ENCODE measurements at regions not wholly inside any gene's neighbourhood (a gene's known extent, or its start where the extent isn't known, plus 50 kb on each side); places are given as distances from the start of the nearest gene placed in this dataset.

GRCh38 chr13:33519561-33520467, 234.3 kb upstream of the STARD13 start:
- DNase-seq (ENCODE audit: low spot score) (no peak), ATAC-seq (ENCODE audit: low FRiP score) (no peak)
- no peak for TF ChIP-seq CTCF (IDR thresholded peaks at IDR 0.05)

- no peak for ATAC-seq (ENCODE audit: low FRiP score)
- DNase-seq (ENCODE audit: low spot score): no peak
These were observed 234.9 kb upstream of the STARD13 start for GRCh38 chr13:33520468-33520839.

GRCh38 chr13:33524086-33524485, 238.5 kb upstream of the STARD13 start:
- DNase-seq (ENCODE audit: low spot score) (no peak), ATAC-seq (ENCODE audit: low FRiP score) (peak; percentile 57)
- TF ChIP-seq CTCF (IDR thresholded peaks at IDR 0.05): no peak

More at GRCh38 chr13:33520468-33520839, 234.9 kb upstream of the STARD13 start:
- no peak for TF ChIP-seq CTCF (IDR thresholded peaks at IDR 0.05)

- no peak for DNase-seq (ENCODE audit: low spot score)
- no peak for ATAC-seq (ENCODE audit: low FRiP score)
- no peak for TF ChIP-seq CTCF (IDR thresholded peaks at IDR 0.05)
These were observed 240.2 kb upstream of the STARD13 start for GRCh38 chr13:33525763-33526162.

- DNase-seq (ENCODE audit: low spot score): no peak
- ATAC-seq (ENCODE audit: low FRiP score): no peak
- no peak for TF ChIP-seq CTCF (IDR thresholded peaks at IDR 0.05)
These were observed 241.2 kb upstream of the STARD13 start for GRCh38 chr13:33526718-33527117.

- DNase-seq (ENCODE audit: low spot score): no peak
- TF ChIP-seq CTCF (IDR thresholded peaks at IDR 0.05): no peak
- no peak for ATAC-seq (ENCODE audit: low FRiP score)
These were observed 243.3 kb upstream of the STARD13 start for GRCh38 chr13:33528896-33529295.

GRCh38 chr13:33531484-33531883, 245.9 kb upstream of the STARD13 start:
- TF ChIP-seq CTCF (IDR thresholded peaks at IDR 0.05): no peak
- no peak for DNase-seq (ENCODE audit: low spot score)
- no peak for ATAC-seq (ENCODE audit: low FRiP score)

Measured in omental fat pad (tissue), 3 donors.